Spleen (tissue), 7 donors: ENCODE measurements at regions not wholly inside any gene's neighbourhood (a gene's known extent, or its start where the extent isn't known, plus 50 kb on each side); places are given as distances from the start of the nearest gene placed in this dataset.

Experiments
- POLR2A ChIP-seq, 3 donors: fragments of 450-650 bp; IDR thresholded peaks; one replicate each; pipeline ENCODE4 v1.5.1; 2017; ENCODE audit warnings: antibody characterized with exemption in 3 of 3, mild to moderate bottlenecking in 1 of 3
- TF ChIP-seq, protein P1 (sequence below), 11 experiments: fragments of 200-600 bp in 7 of 11; fragments of 450-650 bp in 4 of 11; sonication (generic) in 4 of 11; IDR thresholded peaks in 8 of 11; conservative IDR thresholded peaks in 3 of 11; 1 replicate in 7 of 11; 2 replicates in 4 of 11; pipeline versions ENCODE4 v1.4.0 to v1.8.0; 2016 to 2021; ENCODE audit warnings: antibody characterized with exemption in 11 of 11, inconsistent platforms in 4 of 11, mild to moderate bottlenecking in 1 of 11
- donor health status: DM: no; HTN: no; CAD: no; lungs with moderate emphysema.
- donor health status: DM: no; HTN: no; CAD: no.
- donor health status: DM: no; HTN: no; CAD: no.

GRCh38 chr7:118867860-118868259, 643.4 kb downstream of the ANKRD7 start:
- TF ChIP-seq, protein P1, sequence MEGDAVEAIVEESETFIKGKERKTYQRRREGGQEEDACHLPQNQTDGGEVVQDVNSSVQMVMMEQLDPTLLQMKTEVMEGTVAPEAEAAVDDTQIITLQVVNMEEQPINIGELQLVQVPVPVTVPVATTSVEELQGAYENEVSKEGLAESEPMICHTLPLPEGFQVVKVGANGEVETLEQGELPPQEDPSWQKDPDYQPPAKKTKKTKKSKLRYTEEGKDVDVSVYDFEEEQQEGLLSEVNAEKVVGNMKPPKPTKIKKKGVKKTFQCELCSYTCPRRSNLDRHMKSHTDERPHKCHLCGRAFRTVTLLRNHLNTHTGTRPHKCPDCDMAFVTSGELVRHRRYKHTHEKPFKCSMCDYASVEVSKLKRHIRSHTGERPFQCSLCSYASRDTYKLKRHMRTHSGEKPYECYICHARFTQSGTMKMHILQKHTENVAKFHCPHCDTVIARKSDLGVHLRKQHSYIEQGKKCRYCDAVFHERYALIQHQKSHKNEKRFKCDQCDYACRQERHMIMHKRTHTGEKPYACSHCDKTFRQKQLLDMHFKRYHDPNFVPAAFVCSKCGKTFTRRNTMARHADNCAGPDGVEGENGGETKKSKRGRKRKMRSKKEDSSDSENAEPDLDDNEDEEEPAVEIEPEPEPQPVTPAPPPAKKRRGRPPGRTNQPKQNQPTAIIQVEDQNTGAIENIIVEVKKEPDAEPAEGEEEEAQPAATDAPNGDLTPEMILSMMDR (IDR thresholded peaks at IDR 0.05 in 8 of 11, conservative IDR thresholded peaks at IDR 0.05 in 3 of 11): no peak
- TF ChIP-seq POLR2A (IDR thresholded peaks at IDR 0.05): no peak
